HG03108 (cell line): ENCODE measurements at regions not wholly inside any gene's neighbourhood (a gene's known extent, or its start where the extent isn't known, plus 50 kb on each side); places are given as distances from the start of the nearest gene placed in this dataset.

Experiments used
- ATAC-seq: cut with Tn5 transposase; IDR thresholded peaks from one replicate; pipeline ENCODE4 v1.9.1; 2021; ENCODE audit warnings: moderate library complexity; ENCODE audit not compliant: unreplicated experiment

DNA sequence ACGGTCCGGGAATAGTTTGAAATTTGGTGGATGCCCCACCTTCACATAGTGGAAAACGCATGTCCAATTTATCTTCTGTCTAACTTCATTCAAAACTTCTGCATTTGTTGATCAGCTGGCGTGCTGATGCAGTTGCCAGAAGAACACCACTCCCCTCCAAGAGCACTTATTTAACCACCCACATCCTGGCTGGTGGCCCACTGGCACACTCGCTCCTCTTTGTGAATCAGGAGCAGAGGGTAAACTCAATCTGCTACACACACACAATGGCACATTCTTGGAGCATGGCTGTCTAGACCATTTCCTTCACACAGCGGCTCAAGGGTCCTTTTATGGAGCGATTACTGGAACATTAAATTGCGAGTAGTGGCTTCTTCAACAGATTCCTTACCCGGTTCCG, 55.1 kb upstream of the CEP162 start:
- ATAC-seq, result no peak

DNA sequence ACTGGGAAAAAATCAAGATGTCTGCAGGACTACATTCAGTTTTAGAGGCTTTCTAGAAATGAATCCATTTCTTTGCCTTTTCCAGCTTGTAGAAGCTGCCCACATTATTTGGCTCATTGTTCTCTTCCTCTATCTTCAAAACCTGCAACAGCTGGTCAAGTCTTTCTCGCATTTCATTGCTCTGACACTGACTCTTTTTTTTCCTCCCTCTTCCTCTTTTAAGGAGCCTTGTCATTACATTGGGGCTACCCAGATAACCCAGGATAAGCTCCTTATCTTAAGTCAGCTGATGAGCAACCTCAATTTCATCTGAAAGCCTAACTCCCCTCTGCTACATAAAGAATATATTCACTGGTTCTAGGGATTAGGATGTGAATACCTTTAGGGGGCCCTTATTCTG, 53.2 kb upstream of the CEP162 start:
- no peak for ATAC-seq

DNA sequence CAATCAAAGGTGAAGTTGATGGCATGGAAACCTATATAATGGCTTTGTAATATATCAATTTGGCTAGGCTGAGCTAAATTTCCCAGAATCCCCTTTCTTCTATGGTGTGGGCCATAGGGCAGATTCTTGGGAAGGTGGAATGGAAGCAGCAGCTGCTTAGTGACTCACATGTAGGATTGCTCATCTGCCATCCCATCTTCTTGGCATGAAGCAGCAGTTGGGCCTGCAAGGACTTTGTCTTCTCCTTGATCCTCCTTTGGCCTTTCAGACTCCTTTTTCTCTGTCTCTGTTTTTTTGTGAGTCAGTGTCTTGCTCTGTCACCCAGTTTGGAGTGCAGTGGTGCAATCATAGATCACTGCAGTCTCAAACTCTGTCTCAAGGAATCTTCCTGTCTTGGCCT, 52.6 kb upstream of the CEP162 start:
- ATAC-seq, result no peak

DNA sequence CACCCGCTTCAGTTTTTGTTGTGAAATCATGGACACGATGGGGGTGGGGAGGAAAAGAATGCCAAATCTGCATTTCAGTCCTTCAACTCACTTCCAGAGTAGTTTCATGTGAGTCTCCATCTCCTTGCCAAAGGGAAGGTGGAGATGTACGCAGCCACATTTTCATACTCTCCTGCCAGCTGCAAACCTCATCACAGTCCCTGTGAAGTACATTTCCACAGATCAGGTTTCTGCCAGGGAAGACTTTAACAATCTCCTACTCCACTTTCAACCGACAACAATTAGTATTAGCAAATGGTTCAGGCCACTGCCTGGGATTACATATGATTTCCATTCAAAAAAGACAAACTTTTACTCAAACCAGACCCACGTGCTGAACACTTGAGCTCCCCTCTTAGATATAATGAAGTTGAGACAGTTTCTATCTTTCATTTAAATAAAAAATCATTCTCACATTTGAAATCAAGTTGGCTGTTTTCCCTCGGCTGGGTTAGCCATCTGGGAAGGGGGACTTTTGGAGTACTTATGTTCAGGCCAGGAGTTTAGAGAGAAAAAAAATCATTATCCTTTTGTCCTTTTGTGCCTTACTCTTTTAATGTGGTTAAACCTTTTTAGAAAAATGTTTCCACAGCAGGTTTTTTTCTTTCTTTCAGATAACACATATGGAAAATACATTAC, 51.0 kb upstream of the CEP162 start:
- ATAC-seq, result no peak
